ENCODE measurements at regions not wholly inside any gene's neighbourhood (a gene's known extent, or its start where the extent isn't known, plus 50 kb on each side); places are given as distances from the start of the nearest gene placed in this dataset.

DNA sequence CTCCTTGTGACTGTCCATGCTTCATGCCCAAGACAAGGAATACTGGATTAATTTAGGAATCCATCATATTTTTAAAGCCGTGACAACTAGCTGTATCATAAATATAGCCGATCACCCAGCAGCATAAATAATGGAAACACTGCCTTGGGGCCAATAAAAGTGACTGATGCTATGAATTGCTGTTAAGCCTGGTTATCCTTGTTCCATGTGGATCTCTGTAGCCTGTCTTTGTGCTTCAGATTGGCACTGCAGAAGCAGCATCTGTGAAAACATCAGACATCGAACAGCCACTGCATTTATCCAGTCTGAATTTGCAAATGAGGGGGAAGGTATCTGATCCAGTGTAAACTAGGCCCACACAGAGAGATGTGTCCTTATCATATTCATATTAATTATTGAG is 1181.8 kb downstream of the SORCS1 start (continued):
- TF ChIP-seq, protein P1, sequence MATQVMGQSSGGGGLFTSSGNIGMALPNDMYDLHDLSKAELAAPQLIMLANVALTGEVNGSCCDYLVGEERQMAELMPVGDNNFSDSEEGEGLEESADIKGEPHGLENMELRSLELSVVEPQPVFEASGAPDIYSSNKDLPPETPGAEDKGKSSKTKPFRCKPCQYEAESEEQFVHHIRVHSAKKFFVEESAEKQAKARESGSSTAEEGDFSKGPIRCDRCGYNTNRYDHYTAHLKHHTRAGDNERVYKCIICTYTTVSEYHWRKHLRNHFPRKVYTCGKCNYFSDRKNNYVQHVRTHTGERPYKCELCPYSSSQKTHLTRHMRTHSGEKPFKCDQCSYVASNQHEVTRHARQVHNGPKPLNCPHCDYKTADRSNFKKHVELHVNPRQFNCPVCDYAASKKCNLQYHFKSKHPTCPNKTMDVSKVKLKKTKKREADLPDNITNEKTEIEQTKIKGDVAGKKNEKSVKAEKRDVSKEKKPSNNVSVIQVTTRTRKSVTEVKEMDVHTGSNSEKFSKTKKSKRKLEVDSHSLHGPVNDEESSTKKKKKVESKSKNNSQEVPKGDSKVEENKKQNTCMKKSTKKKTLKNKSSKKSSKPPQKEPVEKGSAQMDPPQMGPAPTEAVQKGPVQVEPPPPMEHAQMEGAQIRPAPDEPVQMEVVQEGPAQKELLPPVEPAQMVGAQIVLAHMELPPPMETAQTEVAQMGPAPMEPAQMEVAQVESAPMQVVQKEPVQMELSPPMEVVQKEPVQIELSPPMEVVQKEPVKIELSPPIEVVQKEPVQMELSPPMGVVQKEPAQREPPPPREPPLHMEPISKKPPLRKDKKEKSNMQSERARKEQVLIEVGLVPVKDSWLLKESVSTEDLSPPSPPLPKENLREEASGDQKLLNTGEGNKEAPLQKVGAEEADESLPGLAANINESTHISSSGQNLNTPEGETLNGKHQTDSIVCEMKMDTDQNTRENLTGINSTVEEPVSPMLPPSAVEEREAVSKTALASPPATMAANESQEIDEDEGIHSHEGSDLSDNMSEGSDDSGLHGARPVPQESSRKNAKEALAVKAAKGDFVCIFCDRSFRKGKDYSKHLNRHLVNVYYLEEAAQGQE (IDR thresholded peaks at IDR 0.05; ENCODE audit: unreplicated experiment), result no peak
- no peak for TF ChIP-seq NANOG (IDR thresholded peaks at IDR 0.05; ENCODE audit: borderline replicate concordance)

GRCh38 chr10:105981679-105982078 is 1182.8 kb downstream of the SORCS1 start:
- H3K36me3 ChIP-seq (ENCODE audit: insufficient read depth), result no peaks in the 10 kb centered on the region
- H3K27me3 ChIP-seq (ENCODE audit: insufficient read depth), result no peaks in the 10 kb centered on the region
- Mint-ChIP-seq H3K36me3 (ENCODE audit: low read depth) (no peaks in the 10 kb centered on the region), H3K4me3 (no peak overlapping the region), H3K27ac (no peak overlapping the region), H3K4me1 (peaks cover 5% of the 10 kb centered on the region; the same call in 2 of the 3 replicates), H3K27me3 (ENCODE audit: insufficient read depth, low read depth, poor library complexity) (no peaks in the 10 kb centered on the region), H3K9me3 (no peaks in the 10 kb centered on the region)
- no peaks in the 10 kb centered on the region for H3F3A ChIP-seq (replicated peaks; ENCODE audit: low read depth)
- no peak overlapping the region for H3K4me2 ChIP-seq
- DNase-seq (ENCODE audit: low spot score) (no peak), ATAC-seq (no peak)
- H3K4me3 ChIP-seq, result no peak overlapping the region
- no peaks in the 10 kb centered on the region for H3K4me1 ChIP-seq (ENCODE audit: insufficient read depth)
- H3K79me2 ChIP-seq (replicated peaks; ENCODE audit: insufficient read depth), result no peaks in the 10 kb centered on the region
- H4K20me1 ChIP-seq (replicated peaks; ENCODE audit: insufficient read depth), result no peaks in the 10 kb centered on the region
- H3K27ac ChIP-seq (ENCODE audit: low read depth), result no peak overlapping the region
- no peaks in the 10 kb centered on the region for H3K9me2 ChIP-seq (ENCODE audit: insufficient read depth)
- no peak overlapping the region for H2AFZ ChIP-seq
- TF ChIP-seq ETS1 (IDR thresholded peaks at IDR 0.05), result no peak
- TF ChIP-seq EZH2 (IDR thresholded peaks at IDR 0.05; ENCODE audit: low read depth, unreplicated experiment), result no peak
- no peak for TF ChIP-seq STAT1 (IDR thresholded peaks at IDR 0.05; ENCODE audit: unreplicated experiment)
- no peak for TF ChIP-seq EZH2phosphoT487 (IDR thresholded peaks at IDR 0.05; ENCODE audit: unreplicated experiment)
- no peak for TF ChIP-seq ZNF114 (CRISPR knock-in tag; IDR thresholded peaks at IDR 0.05)
- no peak for TF ChIP-seq ZNF331 (CRISPR knock-in tag; IDR thresholded peaks at IDR 0.05; ENCODE audit: low read depth)
- TF ChIP-seq, protein P2, sequence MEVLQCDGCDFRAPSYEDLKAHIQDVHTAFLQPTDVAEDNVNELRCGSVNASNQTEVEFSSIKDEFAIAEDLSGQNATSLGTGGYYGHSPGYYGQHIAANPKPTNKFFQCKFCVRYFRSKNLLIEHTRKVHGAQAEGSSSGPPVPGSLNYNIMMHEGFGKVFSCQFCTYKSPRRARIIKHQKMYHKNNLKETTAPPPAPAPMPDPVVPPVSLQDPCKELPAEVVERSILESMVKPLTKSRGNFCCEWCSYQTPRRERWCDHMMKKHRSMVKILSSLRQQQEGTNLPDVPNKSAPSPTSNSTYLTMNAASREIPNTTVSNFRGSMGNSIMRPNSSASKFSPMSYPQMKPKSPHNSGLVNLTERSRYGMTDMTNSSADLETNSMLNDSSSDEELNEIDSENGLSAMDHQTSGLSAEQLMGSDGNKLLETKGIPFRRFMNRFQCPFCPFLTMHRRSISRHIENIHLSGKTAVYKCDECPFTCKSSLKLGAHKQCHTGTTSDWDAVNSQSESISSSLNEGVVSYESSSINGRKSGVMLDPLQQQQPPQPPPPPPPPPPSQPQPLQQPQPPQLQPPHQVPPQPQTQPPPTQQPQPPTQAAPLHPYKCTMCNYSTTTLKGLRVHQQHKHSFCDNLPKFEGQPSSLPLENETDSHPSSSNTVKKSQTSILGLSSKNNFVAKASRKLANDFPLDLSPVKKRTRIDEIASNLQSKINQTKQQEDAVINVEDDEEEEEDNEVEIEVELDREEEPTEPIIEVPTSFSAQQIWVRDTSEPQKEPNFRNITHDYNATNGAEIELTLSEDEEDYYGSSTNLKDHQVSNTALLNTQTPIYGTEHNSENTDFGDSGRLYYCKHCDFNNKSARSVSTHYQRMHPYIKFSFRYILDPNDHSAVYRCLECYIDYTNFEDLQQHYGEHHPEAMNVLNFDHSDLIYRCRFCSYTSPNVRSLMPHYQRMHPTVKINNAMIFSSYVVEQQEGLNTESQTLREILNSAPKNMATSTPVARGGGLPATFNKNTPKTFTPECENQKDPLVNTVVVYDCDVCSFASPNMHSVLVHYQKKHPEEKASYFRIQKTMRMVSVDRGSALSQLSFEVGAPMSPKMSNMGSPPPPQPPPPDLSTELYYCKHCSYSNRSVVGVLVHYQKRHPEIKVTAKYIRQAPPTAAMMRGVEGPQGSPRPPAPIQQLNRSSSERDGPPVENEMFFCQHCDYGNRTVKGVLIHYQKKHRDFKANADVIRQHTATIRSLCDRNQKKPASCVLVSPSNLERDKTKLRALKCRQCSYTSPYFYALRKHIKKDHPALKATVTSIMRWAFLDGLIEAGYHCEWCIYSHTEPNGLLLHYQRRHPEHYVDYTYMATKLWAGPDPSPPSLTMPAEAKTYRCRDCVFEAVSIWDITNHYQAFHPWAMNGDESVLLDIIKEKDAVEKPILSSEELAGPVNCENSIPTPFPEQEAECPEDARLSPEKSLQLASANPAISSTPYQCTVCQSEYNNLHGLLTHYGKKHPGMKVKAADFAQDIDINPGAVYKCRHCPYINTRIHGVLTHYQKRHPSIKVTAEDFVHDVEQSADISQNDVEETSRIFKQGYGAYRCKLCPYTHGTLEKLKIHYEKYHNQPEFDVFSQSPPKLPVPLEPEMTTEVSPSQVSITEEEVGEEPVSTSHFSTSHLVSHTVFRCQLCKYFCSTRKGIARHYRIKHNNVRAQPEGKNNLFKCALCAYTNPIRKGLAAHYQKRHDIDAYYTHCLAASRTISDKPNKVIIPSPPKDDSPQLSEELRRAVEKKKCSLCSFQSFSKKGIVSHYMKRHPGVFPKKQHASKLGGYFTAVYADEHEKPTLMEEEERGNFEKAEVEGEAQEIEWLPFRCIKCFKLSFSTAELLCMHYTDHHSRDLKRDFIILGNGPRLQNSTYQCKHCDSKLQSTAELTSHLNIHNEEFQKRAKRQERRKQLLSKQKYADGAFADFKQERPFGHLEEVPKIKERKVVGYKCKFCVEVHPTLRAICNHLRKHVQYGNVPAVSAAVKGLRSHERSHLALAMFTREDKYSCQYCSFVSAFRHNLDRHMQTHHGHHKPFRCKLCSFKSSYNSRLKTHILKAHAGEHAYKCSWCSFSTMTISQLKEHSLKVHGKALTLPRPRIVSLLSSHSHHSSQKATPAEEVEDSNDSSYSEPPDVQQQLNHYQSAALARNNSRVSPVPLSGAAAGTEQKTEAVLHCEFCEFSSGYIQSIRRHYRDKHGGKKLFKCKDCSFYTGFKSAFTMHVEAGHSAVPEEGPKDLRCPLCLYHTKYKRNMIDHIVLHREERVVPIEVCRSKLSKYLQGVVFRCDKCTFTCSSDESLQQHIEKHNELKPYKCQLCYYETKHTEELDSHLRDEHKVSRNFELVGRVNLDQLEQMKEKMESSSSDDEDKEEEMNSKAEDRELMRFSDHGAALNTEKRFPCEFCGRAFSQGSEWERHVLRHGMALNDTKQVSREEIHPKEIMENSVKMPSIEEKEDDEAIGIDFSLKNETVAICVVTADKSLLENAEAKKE (CRISPR knock-in tag; IDR thresholded peaks at IDR 0.05), result no peak
- TF ChIP-seq, protein P3, sequence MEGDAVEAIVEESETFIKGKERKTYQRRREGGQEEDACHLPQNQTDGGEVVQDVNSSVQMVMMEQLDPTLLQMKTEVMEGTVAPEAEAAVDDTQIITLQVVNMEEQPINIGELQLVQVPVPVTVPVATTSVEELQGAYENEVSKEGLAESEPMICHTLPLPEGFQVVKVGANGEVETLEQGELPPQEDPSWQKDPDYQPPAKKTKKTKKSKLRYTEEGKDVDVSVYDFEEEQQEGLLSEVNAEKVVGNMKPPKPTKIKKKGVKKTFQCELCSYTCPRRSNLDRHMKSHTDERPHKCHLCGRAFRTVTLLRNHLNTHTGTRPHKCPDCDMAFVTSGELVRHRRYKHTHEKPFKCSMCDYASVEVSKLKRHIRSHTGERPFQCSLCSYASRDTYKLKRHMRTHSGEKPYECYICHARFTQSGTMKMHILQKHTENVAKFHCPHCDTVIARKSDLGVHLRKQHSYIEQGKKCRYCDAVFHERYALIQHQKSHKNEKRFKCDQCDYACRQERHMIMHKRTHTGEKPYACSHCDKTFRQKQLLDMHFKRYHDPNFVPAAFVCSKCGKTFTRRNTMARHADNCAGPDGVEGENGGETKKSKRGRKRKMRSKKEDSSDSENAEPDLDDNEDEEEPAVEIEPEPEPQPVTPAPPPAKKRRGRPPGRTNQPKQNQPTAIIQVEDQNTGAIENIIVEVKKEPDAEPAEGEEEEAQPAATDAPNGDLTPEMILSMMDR (conservative IDR thresholded peaks at IDR 0.05; ENCODE audit: low read depth in 2 of 2), result no peak
- no peak for TF ChIP-seq CREB1 (CRISPR knock-in tag; IDR thresholded peaks at IDR 0.05; ENCODE audit: low read depth)
- TF ChIP-seq JUNB (IDR thresholded peaks at IDR 0.05; ENCODE audit: unreplicated experiment), result no peak
- TF ChIP-seq NANOG (IDR thresholded peaks at IDR 0.05; ENCODE audit: borderline replicate concordance), result no peak

All from GM23338 (cell line).